B cell (primary cell): ENCODE measurements at regions not wholly inside any gene's neighbourhood (a gene's known extent, or its start where the extent isn't known, plus 50 kb on each side); places are given as distances from the start of the nearest gene placed in this dataset.

Experiments
- ATAC-seq: fragments of 200-7000 bp; cut with Tn5 transposase; one replicate; pipeline ENCODE4 v1.10.0; 2021; ENCODE audit warnings: low read depth, mild to moderate bottlenecking, moderate number of reproducible peaks, moderate library complexity
- CTCF ChIA-PET: fragments of 350-600 bp; sonication (Branson Sonifier 250); formaldehyde crosslinking; loops from one replicate; lab custom pipeline; 2021; ENCODE audit warnings: antibody characterized with exemption, inconsistent platforms; lab: Charles Lee
- POLR2A ChIA-PET: fragments of 350-600 bp; sonication (Branson Sonifier 250); formaldehyde crosslinking; loops from one replicate; lab custom pipeline; 2021; ENCODE audit warnings: antibody characterized with exemption; lab: Charles Lee
- DNase-seq: peaks from one replicate; pipeline ENCODE4 v3.0.0; 2013
- H2AFZ ChIP-seq: 2 replicates; pipeline ENCODE4 v1.6.1; 2012; ENCODE audit warnings: mild to moderate bottlenecking, low read depth, low read length; ENCODE audit not compliant: insufficient read depth, poor library complexity, severe bottlenecking
- H3K27ac ChIP-seq, 2 donors: 1 replicate in 1 of 2; 2 replicates in 1 of 2; pipeline ENCODE4 v1.5.1; 2012 to 2013; ENCODE audit warnings: low read length in 2 of 2, mild to moderate bottlenecking in 2 of 2, moderate library complexity in 1 of 2
- H3K27me3 ChIP-seq, 4 experiments: fragments of 200-600 bp in 1 of 4; sonication (generic) in 1 of 4; replicated peaks in 1 of 4; 1 replicate in 2 of 4; 2 replicates in 2 of 4; pipeline versions ENCODE4 v1.6.1 to v1.7.0; 2013 to 2016; ENCODE audit warnings: low read length in 3 of 4, mild to moderate bottlenecking in 2 of 4, mixed read lengths in 1 of 4, moderate library complexity in 1 of 4; ENCODE audit not compliant: insufficient read depth in 4 of 4, control insufficient read depth in 3 of 4; ENCODE audit errors: control extremely low read depth in 1 of 4
- H3K36me3 ChIP-seq, 2 experiments: replicated peaks in 1 of 2; 1 replicate in 1 of 2; 2 replicates in 1 of 2; pipeline versions ENCODE4 v1.6.1 to v1.7.1; 2013; ENCODE audit warnings: low read length in 1 of 2; ENCODE audit not compliant: insufficient read depth in 2 of 2, control insufficient read depth in 1 of 2; ENCODE audit errors: control extremely low read depth in 1 of 2, extremely low read depth in 1 of 2
- H3K4me1 ChIP-seq, 2 donors: fragments of 200-600 bp in 1 of 2; sonication (generic) in 1 of 2; 1 replicate in 1 of 2; 2 replicates in 1 of 2; pipeline versions ENCODE4 v1.5.1 to v1.6.1; 2013 to 2017; ENCODE audit warnings: low read length in 2 of 2; ENCODE audit not compliant: control insufficient read depth in 2 of 2, insufficient read depth in 2 of 2
- H3K4me2 ChIP-seq: replicated peaks from 2 replicates; pipeline ENCODE3; 2012; ENCODE audit warnings: mild to moderate bottlenecking, low read depth, low read length; ENCODE audit not compliant: poor library complexity, severe bottlenecking
- H3K4me3 ChIP-seq, 5 experiments: fragments of 200-600 bp in 1 of 5; sonication (generic) in 1 of 5; 1 replicate in 3 of 5; 2 replicates in 2 of 5; pipeline versions ENCODE4 v1.5.1 to v1.7.0; 2011 to 2016; ENCODE audit warnings: low read length in 4 of 5, mild to moderate bottlenecking in 4 of 5, low read depth in 2 of 5, control low read depth in 1 of 5, moderate library complexity in 1 of 5; ENCODE audit not compliant: insufficient read depth in 1 of 5; ENCODE audit errors: control extremely low read depth in 1 of 5, extremely low read depth in 1 of 5
- H3K79me2 ChIP-seq: fragments of 200-600 bp; sonication (generic); one replicate; pipeline ENCODE4 v1.6.0; 2016; ENCODE audit warnings: low read length; ENCODE audit not compliant: control insufficient read depth, insufficient read depth
- H3K9ac ChIP-seq: fragments of 200-600 bp; sonication (generic); 2 replicates; pipeline ENCODE4 v1.6.1; 2017; ENCODE audit warnings: mild to moderate bottlenecking, low read length, moderate library complexity
- H3K9me3 ChIP-seq, 3 donors: one replicate each; pipeline versions ENCODE4 v1.6.1 to v1.7.1; 2013; ENCODE audit warnings: low read length in 2 of 3; ENCODE audit not compliant: control insufficient read depth in 2 of 3, insufficient read depth in 1 of 3; ENCODE audit errors: control extremely low read depth in 1 of 3
- H4K20me1 ChIP-seq: 2 replicates; pipeline ENCODE4 v1.6.0; 2012; ENCODE audit warnings: mild to moderate bottlenecking, low read length; ENCODE audit not compliant: insufficient read depth, control insufficient read depth, poor library complexity, severe bottlenecking
- H3K27ac Mint-ChIP-seq: one replicate; pipeline ENCODE4 v1.8.0; 2021; ENCODE audit warnings: mixed read lengths
- H3K27me3 Mint-ChIP-seq: one replicate; pipeline ENCODE4 v1.8.0; 2021; ENCODE audit warnings: mixed read lengths
- H3K4me1 Mint-ChIP-seq: one replicate; pipeline ENCODE4 v1.8.0; 2021; ENCODE audit warnings: mixed read lengths
- H3K4me3 Mint-ChIP-seq: one replicate; pipeline ENCODE4 v1.8.0; 2021; ENCODE audit warnings: mixed read lengths
- H3K9me3 Mint-ChIP-seq: one replicate; pipeline ENCODE4 v1.8.0; 2022; ENCODE audit warnings: mixed read lengths; ENCODE audit not compliant: insufficient read depth
- CTCF ChIP-seq: fragments of 200-600 bp; IDR thresholded peaks from one replicate; pipeline ENCODE4 v1.8.0; 2022; ENCODE audit warnings: antibody characterized with exemption, mild to moderate bottlenecking
- EZH2 ChIP-seq: IDR thresholded peaks from 2 replicates; pipeline ENCODE4 v1.6.1; 2012; ENCODE audit warnings: borderline replicate concordance, low read depth, mild to moderate bottlenecking, moderate library complexity, low read length; ENCODE audit not compliant: insufficient read depth, poor library complexity, severe bottlenecking
- whole genome bisulfite sequencing: methylation state at CpG from one replicate; pipeline ENCODE4 v1.1.5; 2013; ENCODE audit warnings: missing lambda C conversion rate; ENCODE audit not compliant: insufficient coverage; 5-methylcytosine and 5-hydroxymethylcytosine counted together
- intact Hi-C: fragments of 100-400 bp; cut with micrococcal nuclease; formaldehyde crosslinking; loops from one replicate; pipeline ENCODE4 v1.10.0; 2022

- 80% methylated on average over 7 of the region's 20 CpGs for WGBS
- ChIA-PET CTCF (no interaction called here), POLR2A (no interaction called here)
- Histone ChIP-seq H3K9me3 (peaks cover 0 to 5% (median 1%) of the 10 kb centered on the region in 3 donors), H3K27me3 (no peaks in the 10 kb centered on the region), H3K4me3 (no peak overlapping the region), H3K36me3 (no peaks in the 10 kb centered on the region), H2AFZ (no peak overlapping the region), H3K4me1 (no peaks in the 10 kb centered on the region), H3K27ac (no peak overlapping the region), H3K79me2 (no peaks in the 10 kb centered on the region), H4K20me1 (no peaks in the 10 kb centered on the region), H3K4me2 (no peak overlapping the region), H3K9ac (no peak overlapping the region)
- Mint-ChIP-seq H3K27me3 (peaks cover 9% of the 10 kb centered on the region), H3K4me1 (no peaks in the 10 kb centered on the region), H3K4me3 (no peak overlapping the region), H3K27ac (no peak overlapping the region), H3K9me3 (no peaks in the 10 kb centered on the region)
- no peak for TF ChIP-seq CTCF
- ATAC-seq (no peak), DNase-seq (no peak)
- intact Hi-C loops: no loop called here
Observed at GRCh38 chr11:116162086-116162885, 610.5 kb downstream of the BUD13 start.

- no peak overlapping the region for H3K9ac ChIP-seq
- no peaks in the 10 kb centered on the region for H3K79me2 ChIP-seq
- no peaks in the 10 kb centered on the region for H4K20me1 ChIP-seq
- H2AFZ ChIP-seq: no peak overlapping the region
- ChIA-PET CTCF (no interaction called here), POLR2A (no interaction called here)
- H3K27me3 Mint-ChIP-seq: peaks cover 29% of the 10 kb centered on the region
- H3K27ac Mint-ChIP-seq: no peak overlapping the region
- TF ChIP-seq EZH2 (no peak), CTCF (no peak)
- H3K9me3 ChIP-seq: peaks cover 0 to 8% (median 0%) of the 10 kb centered on the region in 3 donors
- no peak overlapping the region for H3K4me2 ChIP-seq
- H3K36me3 ChIP-seq: no peaks in the 10 kb centered on the region
- no peak for ATAC-seq
- H3K9me3 Mint-ChIP-seq: peaks cover 4% of the 10 kb centered on the region
- intact Hi-C loops: no loop called here
- H3K27me3 ChIP-seq: no peaks in the 10 kb centered on the region
- no peak overlapping the region for H3K4me3 Mint-ChIP-seq
- H3K4me1 Mint-ChIP-seq: no peaks in the 10 kb centered on the region
- no peak overlapping the region for H3K27ac ChIP-seq
- H3K4me1 ChIP-seq: no peaks in the 10 kb centered on the region
- WGBS: no CpG with 5 or more reads among the region's 2 CpGs
- no peak overlapping the region for H3K4me3 ChIP-seq
- no peak for DNase-seq
Observed at GRCh38 chr11:116148645-116149044, 624.1 kb downstream of the BUD13 start.
